ENCODE measurements at regions not wholly inside any gene's neighbourhood (a gene's known extent, or its start where the extent isn't known, plus 50 kb on each side); places are given as distances from the start of the nearest gene placed in this dataset.

- Histone ChIP-seq H3K36me3 (ENCODE audit: control insufficient read depth, insufficient read depth, low read length) (no peaks in the 10 kb centered on the region), H3K4me3 (ENCODE audit: extremely low read depth, insufficient read depth, low read length, poor library complexity, severe bottlenecking) (no peak overlapping the region), H3K4me1 (ENCODE audit: control insufficient read depth, insufficient read depth, low read length, poor library complexity, severe bottlenecking) (no peaks in the 10 kb centered on the region), H3K27ac (ENCODE audit: low read depth, low read length, severe bottlenecking) (no peak overlapping the region), H3K9me3 (ENCODE audit: control insufficient read depth, low read length) (no peaks in the 10 kb centered on the region)
- 94 to 100% methylated on average over 2 to 3 of the region's 4 CpGs for WGBS, 2 experiments (ENCODE audit: insufficient coverage in 2 of 2)
Observed at GRCh38 chr12:65546528-65546927, 268.0 kb downstream of the MSRB3 start.

- Histone ChIP-seq H3K36me3 (ENCODE audit: control insufficient read depth, insufficient read depth, low read length) (no peaks in the 10 kb centered on the region), H3K9me3 (ENCODE audit: control insufficient read depth, low read length) (no peaks in the 10 kb centered on the region), H3K4me3 (ENCODE audit: extremely low read depth, insufficient read depth, low read length, poor library complexity, severe bottlenecking) (no peak overlapping the region), H3K4me1 (ENCODE audit: control insufficient read depth, insufficient read depth, low read length, poor library complexity, severe bottlenecking) (no peaks in the 10 kb centered on the region), H3K27ac (ENCODE audit: low read depth, low read length, severe bottlenecking) (no peak overlapping the region)
- 38 to 51% methylated on average over 19 of the region's 22 CpGs for WGBS, 2 experiments (ENCODE audit: insufficient coverage in 2 of 2)
Observed at GRCh38 chr12:65556676-65557437, 267.4 kb upstream of the HMGA2 start.

- H3K27ac ChIP-seq (ENCODE audit: low read depth, low read length, severe bottlenecking): no peak overlapping the region
- H3K4me1 ChIP-seq (ENCODE audit: control insufficient read depth, insufficient read depth, low read length, poor library complexity, severe bottlenecking): no peaks in the 10 kb centered on the region
- H3K36me3 ChIP-seq (ENCODE audit: control insufficient read depth, insufficient read depth, low read length): no peaks in the 10 kb centered on the region
- no peaks in the 10 kb centered on the region for H3K9me3 ChIP-seq (ENCODE audit: control insufficient read depth, low read length)
- no peak overlapping the region for H3K4me3 ChIP-seq (ENCODE audit: extremely low read depth, insufficient read depth, low read length, poor library complexity, severe bottlenecking)
- WGBS, 2 experiments (ENCODE audit: insufficient coverage in 2 of 2): 89 to 100% methylated on average over 1 to 3 of the region's 3 CpGs
Observed at GRCh38 chr12:65557438-65558181, 266.7 kb upstream of the HMGA2 start.

GRCh38 chr12:65560286-65560685 is 264.0 kb upstream of the HMGA2 start:
- H3K4me3 ChIP-seq (ENCODE audit: extremely low read depth, insufficient read depth, low read length, poor library complexity, severe bottlenecking): no peak overlapping the region
- H3K27ac ChIP-seq (ENCODE audit: low read depth, low read length, severe bottlenecking): no peak overlapping the region
- peaks cover 11% of the 10 kb centered on the region for H3K4me1 ChIP-seq (ENCODE audit: control insufficient read depth, insufficient read depth, low read length, poor library complexity, severe bottlenecking)
- H3K9me3 ChIP-seq (ENCODE audit: control insufficient read depth, low read length): no peaks in the 10 kb centered on the region
- no peaks in the 10 kb centered on the region for H3K36me3 ChIP-seq (ENCODE audit: control insufficient read depth, insufficient read depth, low read length)
- WGBS, 2 experiments (ENCODE audit: insufficient coverage in 2 of 2): no CpG with 5 or more reads among the region's 2 CpGs

GRCh38 chr12:65561798-65562382 is 262.4 kb upstream of the HMGA2 start:
- H3K4me3 ChIP-seq (ENCODE audit: extremely low read depth, insufficient read depth, low read length, poor library complexity, severe bottlenecking): no peak overlapping the region
- no peaks in the 10 kb centered on the region for H3K9me3 ChIP-seq (ENCODE audit: control insufficient read depth, low read length)
- H3K36me3 ChIP-seq (ENCODE audit: control insufficient read depth, insufficient read depth, low read length): no peaks in the 10 kb centered on the region
- no peak overlapping the region for H3K27ac ChIP-seq (ENCODE audit: low read depth, low read length, severe bottlenecking)
- WGBS, 2 experiments (ENCODE audit: insufficient coverage in 2 of 2): 93 to 100% methylated on average over 5 to 8 of the region's 8 CpGs
- H3K4me1 ChIP-seq (ENCODE audit: control insufficient read depth, insufficient read depth, low read length, poor library complexity, severe bottlenecking): peaks cover 23% of the 10 kb centered on the region

DNA sequence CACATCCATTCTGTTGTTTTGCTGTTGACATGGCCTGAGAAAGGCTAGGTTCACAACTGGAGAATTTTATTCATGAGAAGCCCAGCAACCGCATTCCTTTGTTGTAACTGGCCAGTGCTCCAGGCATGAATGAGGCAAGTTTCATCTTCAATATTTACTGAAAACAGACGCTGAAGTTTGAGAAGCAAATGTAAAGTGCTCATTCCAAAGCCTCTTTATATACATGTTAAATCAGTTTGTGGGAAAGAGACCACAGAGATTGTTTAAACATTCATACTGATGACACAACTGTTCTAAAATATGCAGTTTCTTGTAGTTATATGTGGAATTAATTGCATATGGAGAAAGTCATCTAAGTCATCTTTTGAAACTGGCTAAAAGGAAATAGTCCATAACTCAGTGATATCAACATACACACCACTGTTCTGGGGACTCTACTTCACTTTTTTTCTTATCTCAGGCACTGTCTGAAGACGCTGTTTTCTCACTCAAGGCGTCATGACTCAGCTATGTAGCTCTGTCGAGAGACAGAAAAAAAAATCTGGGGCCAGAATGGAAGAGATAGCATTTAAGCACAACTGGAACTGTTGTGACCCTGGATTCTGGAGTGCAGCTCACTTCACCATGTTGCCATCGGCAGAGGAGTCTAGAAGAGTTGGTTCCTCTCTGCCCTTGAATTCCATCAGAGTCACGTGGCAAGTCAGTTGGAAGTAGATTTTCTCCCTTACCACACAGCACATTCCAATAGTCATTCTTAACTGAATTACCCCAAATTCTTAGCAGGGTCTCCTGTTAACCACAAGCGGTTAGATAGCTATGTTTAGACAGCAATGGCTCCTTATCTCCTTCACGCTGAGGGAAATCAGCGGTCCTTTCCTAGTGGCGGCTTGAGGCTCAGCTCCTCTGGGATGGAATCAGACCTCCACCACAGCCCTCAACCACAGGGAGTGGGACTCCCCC is 258.4 kb upstream of the HMGA2 start:
- peaks cover 35% of the 10 kb centered on the region for H3K4me1 ChIP-seq (ENCODE audit: control insufficient read depth, insufficient read depth, low read length, poor library complexity, severe bottlenecking)
- H3K27ac ChIP-seq (ENCODE audit: low read depth, low read length, severe bottlenecking): peak overlapping the region; percentile 95
- WGBS, 2 experiments (ENCODE audit: insufficient coverage in 2 of 2): 46 to 57% methylated on average over 5 to 6 of the region's 11 CpGs
- H3K4me3 ChIP-seq (ENCODE audit: extremely low read depth, insufficient read depth, low read length, poor library complexity, severe bottlenecking): no peak overlapping the region
- H3K36me3 ChIP-seq (ENCODE audit: control insufficient read depth, insufficient read depth, low read length): no peaks in the 10 kb centered on the region
- no peaks in the 10 kb centered on the region for H3K9me3 ChIP-seq (ENCODE audit: control insufficient read depth, low read length)

- H3K27ac ChIP-seq (ENCODE audit: low read depth, low read length, severe bottlenecking): peak overlapping the region; percentile 95
- peaks cover 35% of the 10 kb centered on the region for H3K4me1 ChIP-seq (ENCODE audit: control insufficient read depth, insufficient read depth, low read length, poor library complexity, severe bottlenecking)
- no peaks in the 10 kb centered on the region for H3K9me3 ChIP-seq (ENCODE audit: control insufficient read depth, low read length)
- WGBS, 2 experiments (ENCODE audit: insufficient coverage in 2 of 2): no CpG with 5 or more reads among the region's 1 CpG
- no peak overlapping the region for H3K4me3 ChIP-seq (ENCODE audit: extremely low read depth, insufficient read depth, low read length, poor library complexity, severe bottlenecking)
- no peaks in the 10 kb centered on the region for H3K36me3 ChIP-seq (ENCODE audit: control insufficient read depth, insufficient read depth, low read length)
Observed at GRCh38 chr12:65566751-65567150, 257.5 kb upstream of the HMGA2 start.

DNA sequence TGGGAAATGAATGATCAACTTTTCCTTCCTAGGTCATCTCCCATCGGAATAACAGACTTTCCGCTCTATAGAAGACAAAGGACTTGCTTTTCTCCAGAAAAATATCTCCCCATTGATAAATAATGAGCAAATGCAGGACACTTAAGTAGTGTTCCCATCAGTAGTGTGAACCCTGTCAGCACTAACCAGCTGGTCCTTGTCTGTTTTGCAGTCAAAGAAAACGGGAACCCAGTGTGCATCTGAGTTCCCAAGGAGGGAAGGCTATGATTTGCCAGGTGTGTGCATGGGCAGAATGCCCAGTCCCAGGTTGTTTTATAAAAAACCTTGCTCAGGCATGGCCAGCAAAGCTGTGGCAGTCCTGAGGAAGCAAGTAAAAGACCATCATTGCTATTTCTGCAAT is 256.5 kb upstream of the HMGA2 start:
- H3K36me3 ChIP-seq (ENCODE audit: control insufficient read depth, insufficient read depth, low read length): no peaks in the 10 kb centered on the region
- H3K9me3 ChIP-seq (ENCODE audit: control insufficient read depth, low read length): no peaks in the 10 kb centered on the region
- no peak overlapping the region for H3K4me3 ChIP-seq (ENCODE audit: extremely low read depth, insufficient read depth, low read length, poor library complexity, severe bottlenecking)
- no peak overlapping the region for H3K27ac ChIP-seq (ENCODE audit: low read depth, low read length, severe bottlenecking)
- WGBS, 2 experiments (ENCODE audit: insufficient coverage in 2 of 2): 92 to 95% methylated on average over 3 of the region's 3 CpGs
- peaks cover 35% of the 10 kb centered on the region for H3K4me1 ChIP-seq (ENCODE audit: control insufficient read depth, insufficient read depth, low read length, poor library complexity, severe bottlenecking)

DNA sequence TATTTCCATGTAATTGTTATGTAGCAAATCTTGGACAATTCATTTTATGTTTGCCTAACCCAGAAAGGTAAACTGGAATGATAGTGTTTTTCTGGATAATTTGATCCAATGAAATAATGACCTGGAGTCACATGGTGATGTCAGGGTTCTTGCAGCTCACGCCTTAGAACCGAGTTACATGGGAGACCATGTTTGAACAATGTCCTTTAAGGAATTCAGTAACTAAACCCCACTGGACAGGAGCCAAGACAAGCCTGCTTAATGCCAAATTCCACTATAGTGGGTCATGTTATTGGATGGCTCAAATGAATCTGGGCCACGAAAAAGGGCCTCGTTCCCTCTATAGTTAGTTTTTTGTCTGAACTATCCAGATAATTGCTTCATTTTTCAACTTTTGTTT is 255.8 kb upstream of the HMGA2 start:
- H3K27ac ChIP-seq (ENCODE audit: low read depth, low read length, severe bottlenecking): no peak overlapping the region
- 100% methylated on average over 1 of the region's 4 CpGs; no CpG with 5 or more reads in 1 of the 2 experiments for WGBS, 2 experiments (ENCODE audit: insufficient coverage in 2 of 2)
- H3K4me3 ChIP-seq (ENCODE audit: extremely low read depth, insufficient read depth, low read length, poor library complexity, severe bottlenecking): no peak overlapping the region
- no peaks in the 10 kb centered on the region for H3K9me3 ChIP-seq (ENCODE audit: control insufficient read depth, low read length)
- H3K4me1 ChIP-seq (ENCODE audit: control insufficient read depth, insufficient read depth, low read length, poor library complexity, severe bottlenecking): peaks cover 35% of the 10 kb centered on the region
- no peaks in the 10 kb centered on the region for H3K36me3 ChIP-seq (ENCODE audit: control insufficient read depth, insufficient read depth, low read length)

GRCh38 chr12:65570451-65571130 is 253.7 kb upstream of the HMGA2 start:
- no peak overlapping the region for H3K4me3 ChIP-seq (ENCODE audit: extremely low read depth, insufficient read depth, low read length, poor library complexity, severe bottlenecking)
- H3K36me3 ChIP-seq (ENCODE audit: control insufficient read depth, insufficient read depth, low read length): no peaks in the 10 kb centered on the region
- no peak overlapping the region for H3K27ac ChIP-seq (ENCODE audit: low read depth, low read length, severe bottlenecking)
- no peaks in the 10 kb centered on the region for H3K9me3 ChIP-seq (ENCODE audit: control insufficient read depth, low read length)
- WGBS, 2 experiments (ENCODE audit: insufficient coverage in 2 of 2): 82 to 100% methylated on average over 1 of the region's 4 CpGs
- H3K4me1 ChIP-seq (ENCODE audit: control insufficient read depth, insufficient read depth, low read length, poor library complexity, severe bottlenecking): peaks cover 22% of the 10 kb centered on the region
